ENCODE measurements at regions not wholly inside any gene's neighbourhood (a gene's known extent, or its start where the extent isn't known, plus 50 kb on each side); places are given as distances from the start of the nearest gene placed in this dataset.

DNA sequence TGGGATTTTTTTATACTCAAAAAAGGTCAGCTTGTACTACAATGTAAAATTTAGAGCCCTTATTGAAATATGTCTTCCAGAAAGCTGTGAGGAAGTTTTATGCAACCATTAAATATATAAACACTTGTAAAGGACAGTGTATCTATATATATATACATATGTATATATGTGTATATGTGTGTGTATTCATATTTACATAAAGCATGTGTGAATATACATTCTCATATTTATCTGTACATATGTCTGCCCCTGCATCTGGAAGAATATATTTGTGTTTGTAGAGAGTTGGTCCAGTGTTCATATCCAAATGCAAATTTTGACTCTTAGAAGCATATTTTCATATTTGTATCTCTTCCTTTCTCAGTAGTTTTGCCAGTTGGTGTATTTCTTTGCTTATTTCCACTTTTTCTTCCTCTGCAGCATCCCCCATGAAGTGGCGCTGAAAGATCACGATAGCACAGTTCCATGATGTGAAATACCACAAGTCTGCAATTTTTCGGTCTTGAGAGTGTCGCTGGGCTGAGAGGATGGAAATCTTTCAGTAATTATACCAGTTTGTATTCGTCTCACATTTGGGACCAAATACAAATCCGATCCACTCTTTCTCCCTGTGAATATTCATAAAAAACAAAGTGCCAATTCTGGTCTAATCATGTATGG lies 311.7 kb upstream of the DPH6 start:
- no peaks in the 10 kb centered on the region for H3K36me3 ChIP-seq (ENCODE audit: control insufficient read depth in 2 of 2, insufficient read depth in 2 of 2, low read length in 1 of 2)
- ATAC-seq: no peak
- no TSS peak for BruUV-seq (replicated peaks)
- H3K4me2 ChIP-seq (ENCODE audit: control insufficient read depth, insufficient read depth): no peak overlapping the region
- no peak overlapping the region for H3K27ac ChIP-seq (ENCODE audit: control insufficient read depth, insufficient read depth)
- CTCF ChIA-PET: no interaction called here
- RAD21 ChIA-PET (ENCODE audit: unreplicated experiment): no interaction called here
- SMC1A ChIA-PET (ENCODE audit: uncharacterized antibody, unreplicated experiment): no interaction called here
- WGBS (ENCODE audit: insufficient coverage, insufficient replicate concordance, low lambda C conversion rate, missing lambda C conversion rate): 66% methylated on average over 6 of the region's 6 CpGs
- H4K20me1 ChIP-seq (ENCODE audit: control insufficient read depth, insufficient read depth): no peaks in the 10 kb centered on the region
- H3K4me1 ChIP-seq (ENCODE audit: control insufficient read depth, insufficient read depth, low read length): no peaks in the 10 kb centered on the region
- H2AFZ ChIP-seq (ENCODE audit: control insufficient read depth, low read depth, low read length): no peak overlapping the region
- in situ Hi-C loops (cut with MboI) (no loop called here), intact Hi-C loops (cut with micrococcal nuclease; ENCODE audit: unreplicated experiment) (no loop called here)
- no peaks in the 10 kb centered on the region for H3K79me2 ChIP-seq (ENCODE audit: control insufficient read depth, insufficient read depth, low read length)
- DNase-seq (ENCODE audit: low read depth, low spot score): no peak
- no peak overlapping the region for H3K4me3 ChIP-seq
- no peak overlapping the region for H3K9ac ChIP-seq (ENCODE audit: control insufficient read depth, insufficient read depth, low read length)
- POLR2A ChIA-PET: no interaction called here
- no peaks in the 10 kb centered on the region for H3K27me3 ChIP-seq (replicated peaks in 1 of 2; ENCODE audit: control insufficient read depth in 2 of 2, insufficient read depth in 2 of 2, low read length in 1 of 2)
- H3K9me3 ChIP-seq (replicated peaks; ENCODE audit: control insufficient read depth, insufficient read depth, low read length): no peaks in the 10 kb centered on the region
- TF ChIP-seq HCFC1 (IDR thresholded peaks at IDR 0.05; ENCODE audit: low read length) (no peak), CBFB (IDR thresholded peaks at IDR 0.05; ENCODE audit: low read depth) (no peak), NFXL1 (IDR thresholded peaks at IDR 0.05; ENCODE audit: borderline replicate concordance) (no peak), SREBF1 (IDR thresholded peaks at IDR 0.05; ENCODE audit: low read length) (no peak), NR2C2 (IDR thresholded peaks at IDR 0.05; ENCODE audit: borderline replicate concordance, control insufficient read depth, insufficient read length, low read depth) (no peak), BHLHE40 (IDR thresholded peaks at IDR 0.05; ENCODE audit: borderline replicate concordance in 1 of 2, low read depth in 2 of 2, low read length in 1 of 2) (no peak), KDM1A (IDR thresholded peaks at IDR 0.05; ENCODE audit: borderline replicate concordance) (no peak), RAD21 (IDR thresholded peaks at IDR 0.05; ENCODE audit: insufficient read depth, low read depth, low read length) (no peak), CREM (IDR thresholded peaks at IDR 0.05; ENCODE audit: low read depth) (no peak)
- TF ChIP-seq, protein P1, sequence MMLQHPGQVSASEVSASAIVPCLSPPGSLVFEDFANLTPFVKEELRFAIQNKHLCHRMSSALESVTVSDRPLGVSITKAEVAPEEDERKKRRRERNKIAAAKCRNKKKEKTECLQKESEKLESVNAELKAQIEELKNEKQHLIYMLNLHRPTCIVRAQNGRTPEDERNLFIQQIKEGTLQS (IDR thresholded peaks at IDR 0.05; ENCODE audit: borderline replicate concordance, extremely low read depth, low read depth, low read length): no peak
- TF ChIP-seq, protein P2, sequence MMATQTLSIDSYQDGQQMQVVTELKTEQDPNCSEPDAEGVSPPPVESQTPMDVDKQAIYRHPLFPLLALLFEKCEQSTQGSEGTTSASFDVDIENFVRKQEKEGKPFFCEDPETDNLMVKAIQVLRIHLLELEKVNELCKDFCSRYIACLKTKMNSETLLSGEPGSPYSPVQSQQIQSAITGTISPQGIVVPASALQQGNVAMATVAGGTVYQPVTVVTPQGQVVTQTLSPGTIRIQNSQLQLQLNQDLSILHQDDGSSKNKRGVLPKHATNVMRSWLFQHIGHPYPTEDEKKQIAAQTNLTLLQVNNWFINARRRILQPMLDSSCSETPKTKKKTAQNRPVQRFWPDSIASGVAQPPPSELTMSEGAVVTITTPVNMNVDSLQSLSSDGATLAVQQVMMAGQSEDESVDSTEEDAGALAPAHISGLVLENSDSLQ (IDR thresholded peaks at IDR 0.05): no peak
- no peak for FAIRE-seq

Data from GM12878 (cell line).